ENCODE measurements at regions not wholly inside any gene's neighbourhood (a gene's known extent, or its start where the extent isn't known, plus 50 kb on each side); places are given as distances from the start of the nearest gene placed in this dataset.
"Not testable (repeated sequence)": the region's sequence is repeated elsewhere in the genome, so short reads cannot be mapped to it uniquely, and the experiment has no call there.

GRCh38 chr1:98575955-98576354 is 85.6 kb upstream of the SNX7 start:
- DNase-seq: no peak

- DNase-seq: no peak
These were observed 95.6 kb upstream of the SNX7 start for GRCh38 chr1:98565951-98566350.

- no peak for DNase-seq
These were observed 102.2 kb upstream of the SNX7 start for GRCh38 chr1:98559291-98559690.

- no peak for DNase-seq
These were observed 103.6 kb upstream of the SNX7 start for GRCh38 chr1:98557895-98558294.

GRCh38 chr1:98556521-98557158 is 104.9 kb upstream of the SNX7 start:
- DNase-seq: no peak

- no peak for DNase-seq
These were observed 105.7 kb upstream of the SNX7 start for GRCh38 chr1:98555814-98556213.

- DNase-seq: not testable (repeated sequence)
These were observed 108.9 kb upstream of the SNX7 start for GRCh38 chr1:98552576-98553074.

- DNase-seq: no peak
These were observed 111.4 kb upstream of the SNX7 start for GRCh38 chr1:98550076-98550475.

- no peak for DNase-seq
These were observed 115.2 kb upstream of the SNX7 start for GRCh38 chr1:98546319-98546718.

- no peak for DNase-seq
These were observed 123.4 kb upstream of the SNX7 start for GRCh38 chr1:98538106-98538505.

- no peak for DNase-seq
These were observed 138.3 kb upstream of the SNX7 start for GRCh38 chr1:98523256-98523655.

- DNase-seq: no peak
These were observed 145.2 kb upstream of the SNX7 start for GRCh38 chr1:98516306-98516705.

GRCh38 chr1:98515744-98516143 is 145.8 kb upstream of the SNX7 start:
- DNase-seq: no peak

- not testable (repeated sequence) for DNase-seq
These were observed 149.3 kb upstream of the SNX7 start for GRCh38 chr1:98512216-98512615.

- no peak for DNase-seq
These were observed 157.8 kb upstream of the SNX7 start for GRCh38 chr1:98503771-98504170.

- DNase-seq: no peak
These were observed 158.6 kb upstream of the SNX7 start for GRCh38 chr1:98502937-98503336.

- no peak for DNase-seq
These were observed 161.2 kb upstream of the SNX7 start for GRCh38 chr1:98500324-98500723.

- no peak for DNase-seq
These were observed 162.9 kb upstream of the SNX7 start for GRCh38 chr1:98498651-98499050.

GRCh38 chr1:98497497-98497896 is 164.0 kb upstream of the SNX7 start:
- no peak for DNase-seq

GRCh38 chr1:98496256-98496995 is 165.1 kb upstream of the SNX7 start:
- DNase-seq: no peak

GRCh38 chr1:98493469-98493868 is 168.1 kb upstream of the SNX7 start:
- DNase-seq: no peak

GRCh38 chr1:98490099-98490498 is 171.4 kb upstream of the SNX7 start:
- DNase-seq: no peak

- no peak for DNase-seq
These were observed 173.9 kb upstream of the SNX7 start for GRCh38 chr1:98487620-98488019.

GRCh38 chr1:98482611-98483010 is 178.9 kb upstream of the SNX7 start:
- DNase-seq: no peak

GRCh38 chr1:98480271-98480670 is 181.2 kb upstream of the SNX7 start:
- DNase-seq: no peak
